ENCODE measurements at regions not wholly inside any gene's neighbourhood (a gene's known extent, or its start where the extent isn't known, plus 50 kb on each side); places are given as distances from the start of the nearest gene placed in this dataset.

GRCh38 chr4:181671672-181672071 lies 571.5 kb upstream of the TENM3 start:
- WGBS, result 90% methylated on average over 2 of the region's 2 CpGs
- DNase-seq (ENCODE audit: extremely low spot score), result no peak
- Histone ChIP-seq H3K4me3 (no peak overlapping the region), H3K9me3 (no peaks in the 10 kb centered on the region), H3K27me3 (no peaks in the 10 kb centered on the region), H3K27ac (replicated peaks in 1 of 4) (no peak overlapping the region), H3K36me3 (no peaks in the 10 kb centered on the region), H3K4me1 (no peaks in the 10 kb centered on the region)
- TF ChIP-seq EP300 (IDR thresholded peaks at IDR 0.05) (no peak), CTCF (IDR thresholded peaks at IDR 0.05) (no peak), POLR2AphosphoS5 (IDR thresholded peaks at IDR 0.05) (no peak), POLR2A (IDR thresholded peaks at IDR 0.05; ENCODE audit: low read depth) (no peak)
- intact Hi-C loops (cut with DNase I), result no loop called here

GRCh38 chr4:181672751-181673150 lies 570.5 kb upstream of the TENM3 start:
- 84% methylated on average over 2 of the region's 2 CpGs for WGBS
- H3K9me3 ChIP-seq, result no peaks in the 10 kb centered on the region

GRCh38 chr4:181674315-181674875 lies 568.8 kb upstream of the TENM3 start:
- intact Hi-C loops (cut with DNase I), result no loop called here
- TF ChIP-seq POLR2AphosphoS5 (IDR thresholded peaks at IDR 0.05), result no peak
- TF ChIP-seq POLR2A (IDR thresholded peaks at IDR 0.05; ENCODE audit: low read depth), result no peak
- no peak for TF ChIP-seq EP300 (IDR thresholded peaks at IDR 0.05)
- TF ChIP-seq CTCF (IDR thresholded peaks at IDR 0.05), result no peak
- Histone ChIP-seq H3K4me3 (no peak overlapping the region), H3K9me3 (no peaks in the 10 kb centered on the region), H3K4me1 (no peaks in the 10 kb centered on the region), H3K36me3 (no peaks in the 10 kb centered on the region), H3K27ac (replicated peaks in 1 of 4) (no peak overlapping the region), H3K27me3 (no peaks in the 10 kb centered on the region)
- WGBS, result 77% methylated on average over 1 of the region's 1 CpG
- no peak for DNase-seq (ENCODE audit: extremely low spot score)

More at GRCh38 chr4:181672751-181673150, 570.5 kb upstream of the TENM3 start:
- no peaks in the 10 kb centered on the region for H3K4me1 ChIP-seq
- intact Hi-C loops (cut with DNase I), result no loop called here
- H3K36me3 ChIP-seq, result no peaks in the 10 kb centered on the region
- H3K27me3 ChIP-seq, result no peaks in the 10 kb centered on the region
- no peak for TF ChIP-seq POLR2A (IDR thresholded peaks at IDR 0.05; ENCODE audit: low read depth)
- TF ChIP-seq EP300 (IDR thresholded peaks at IDR 0.05), result no peak
- TF ChIP-seq CTCF (IDR thresholded peaks at IDR 0.05), result no peak
- no peak for TF ChIP-seq POLR2AphosphoS5 (IDR thresholded peaks at IDR 0.05)
- no peak overlapping the region for H3K27ac ChIP-seq (replicated peaks in 1 of 4)
- no peak for DNase-seq (ENCODE audit: extremely low spot score)
- H3K4me3 ChIP-seq, result no peak overlapping the region

- no peak overlapping the region for H3K27ac ChIP-seq (replicated peaks in 1 of 4)
- H3K36me3 ChIP-seq, result no peaks in the 10 kb centered on the region
- no peak for TF ChIP-seq POLR2A (IDR thresholded peaks at IDR 0.05; ENCODE audit: low read depth)
- TF ChIP-seq POLR2AphosphoS5 (IDR thresholded peaks at IDR 0.05), result no peak
- H3K4me3 ChIP-seq, result no peak overlapping the region
- intact Hi-C loops (cut with DNase I), result no loop called here
- H3K9me3 ChIP-seq, result no peaks in the 10 kb centered on the region
- H3K27me3 ChIP-seq, result no peaks in the 10 kb centered on the region
- no peaks in the 10 kb centered on the region for H3K4me1 ChIP-seq
- DNase-seq (ENCODE audit: extremely low spot score), result no peak
- 66% methylated on average over 2 of the region's 2 CpGs for WGBS
Observed at GRCh38 chr4:181676546-181676945, 566.7 kb upstream of the TENM3 start.

GRCh38 chr4:181677201-181677600 lies 566.0 kb upstream of the TENM3 start:
- no peaks in the 10 kb centered on the region for H3K4me1 ChIP-seq
- TF ChIP-seq POLR2A (IDR thresholded peaks at IDR 0.05; ENCODE audit: low read depth) (no peak), POLR2AphosphoS5 (IDR thresholded peaks at IDR 0.05) (no peak), CTCF (IDR thresholded peaks at IDR 0.05) (no peak), EP300 (IDR thresholded peaks at IDR 0.05) (no peak)
- 92% methylated on average over 3 of the region's 3 CpGs for WGBS
- H3K36me3 ChIP-seq, result no peaks in the 10 kb centered on the region
- H3K4me3 ChIP-seq, result no peak overlapping the region
- no peak for DNase-seq (ENCODE audit: extremely low spot score)
- H3K27ac ChIP-seq (replicated peaks in 1 of 4), result no peak overlapping the region
- intact Hi-C loops (cut with DNase I), result no loop called here
- no peaks in the 10 kb centered on the region for H3K9me3 ChIP-seq
- H3K27me3 ChIP-seq, result no peaks in the 10 kb centered on the region

All from esophagus muscularis mucosa (tissue), 4 donors.